GM23338 (cell line): ENCODE measurements at regions not wholly inside any gene's neighbourhood (a gene's known extent, or its start where the extent isn't known, plus 50 kb on each side); places are given as distances from the start of the nearest gene placed in this dataset.

Experiments
- ATAC-seq: fragments of 200-7000 bp; cut with Tn5 transposase; 3 replicates; pipeline ENCODE4 v1.9.1; 2020
- DNase-seq: peaks from one replicate; pipeline ENCODE4 v3.0.0-alpha.2; 2015; ENCODE audit warnings: low spot score
- H2AFZ ChIP-seq: fragments of 200-600 bp; sonication (generic); 2 replicates; pipeline ENCODE4 v1.8.0; 2016; ENCODE audit warnings: antibody characterized with exemption, mild to moderate bottlenecking, moderate library complexity
- H3F3A ChIP-seq: fragments of 200-600 bp; sonication (generic); replicated peaks from 2 replicates; pipeline ENCODE4 v1.8.0; 2017; ENCODE audit warnings: antibody characterized with exemption, mixed run types, low read depth
- H3K27ac ChIP-seq: fragments of 200-600 bp; sonication (generic); 2 replicates; pipeline ENCODE4 v1.6.1; 2016; ENCODE audit warnings: low read depth
- H3K27me3 ChIP-seq: fragments of 200-600 bp; sonication (generic); 2 replicates; pipeline ENCODE4 v1.8.0; 2016; ENCODE audit warnings: mild to moderate bottlenecking, mixed run types, moderate library complexity; ENCODE audit not compliant: insufficient read depth
- H3K36me3 ChIP-seq: fragments of 200-600 bp; sonication (generic); 2 replicates; pipeline ENCODE4 v1.8.0; 2016; ENCODE audit warnings: mild to moderate bottlenecking; ENCODE audit not compliant: insufficient read depth
- H3K4me1 ChIP-seq: fragments of 200-600 bp; sonication (generic); 2 replicates; pipeline ENCODE4 v1.8.0; 2016; ENCODE audit warnings: mild to moderate bottlenecking, moderate library complexity; ENCODE audit not compliant: insufficient read depth
- H3K4me2 ChIP-seq: fragments of 200-600 bp; sonication (generic); 2 replicates; pipeline ENCODE4 v1.7.1; 2017; ENCODE audit warnings: mixed run types
- H3K4me3 ChIP-seq: fragments of 200-600 bp; sonication (generic); 2 replicates; pipeline ENCODE4 v1.6.1; 2016; ENCODE audit warnings: mixed run types
- H3K79me2 ChIP-seq: fragments of 200-600 bp; sonication (generic); replicated peaks from 2 replicates; pipeline ENCODE4 v1.8.0; 2017; ENCODE audit warnings: mild to moderate bottlenecking; ENCODE audit not compliant: insufficient read depth
- H3K9me2 ChIP-seq: fragments of 200-600 bp; sonication (generic); 2 replicates; pipeline ENCODE4 v1.8.0; 2017; ENCODE audit not compliant: insufficient read depth
- H4K20me1 ChIP-seq: fragments of 200-600 bp; sonication (generic); replicated peaks from 2 replicates; pipeline ENCODE4 v1.8.0; 2017; ENCODE audit warnings: mild to moderate bottlenecking; ENCODE audit not compliant: insufficient read depth
- H3K27ac Mint-ChIP-seq: 2 replicates; pipeline ENCODE4 v1.8.0; 2020; ENCODE audit warnings: inconsistent platforms, mild to moderate bottlenecking, moderate library complexity, mixed read lengths
- H3K27me3 Mint-ChIP-seq: 3 replicates; pipeline ENCODE4 v1.8.0; 2022; ENCODE audit warnings: low read depth, mild to moderate bottlenecking, moderate library complexity, mixed read lengths, inconsistent platforms; ENCODE audit not compliant: insufficient read depth, poor library complexity
- H3K36me3 Mint-ChIP-seq: 3 replicates; pipeline ENCODE4 v1.8.0; 2021; ENCODE audit warnings: low read depth, mild to moderate bottlenecking, inconsistent platforms, moderate library complexity, mixed read lengths
- H3K4me1 Mint-ChIP-seq: 3 replicates; pipeline ENCODE4 v1.8.0; 2020; ENCODE audit warnings: mild to moderate bottlenecking, inconsistent platforms, mixed read lengths
- H3K4me3 Mint-ChIP-seq: 3 replicates; pipeline ENCODE4 v1.8.0; 2021; ENCODE audit warnings: moderate library complexity, mild to moderate bottlenecking, inconsistent platforms, mixed read lengths
- H3K9me3 Mint-ChIP-seq: 3 replicates; pipeline ENCODE4 v1.8.0; 2020; ENCODE audit warnings: moderate library complexity, mild to moderate bottlenecking, inconsistent platforms, mixed read lengths
- CREB1 ChIP-seq: fragments of 250-450 bp; sonication (Bioruptor Pico); IDR thresholded peaks from 2 replicates; pipeline ENCODE4 v1.5.0; 2020; ENCODE audit warnings: low read depth, mild to moderate bottlenecking, moderate library complexity
- EZH2 ChIP-seq: fragments of 200-600 bp; sonication (generic); IDR thresholded peaks from one replicate; pipeline ENCODE4 v1.8.0; 2017; ENCODE audit warnings: antibody characterized with exemption, mild to moderate bottlenecking, low read depth; ENCODE audit not compliant: unreplicated experiment
- EZH2phosphoT487 ChIP-seq: fragments of 200-600 bp; sonication (generic); IDR thresholded peaks from one replicate; pipeline ENCODE4 v1.8.1; 2018; ENCODE audit warnings: antibody characterized with exemption; ENCODE audit not compliant: unreplicated experiment
- JUNB ChIP-seq: IDR thresholded peaks from one replicate; pipeline ENCODE4 v1.6.1; 2016; ENCODE audit warnings: antibody characterized with exemption; ENCODE audit not compliant: unreplicated experiment
- NANOG ChIP-seq: IDR thresholded peaks from 2 replicates; pipeline ENCODE4 v1.6.1; 2016; ENCODE audit warnings: antibody characterized with exemption, borderline replicate concordance
- POLR2AphosphoS5 ChIP-seq: IDR thresholded peaks from 2 replicates; pipeline ENCODE4 v1.6.1; 2016; ENCODE audit warnings: antibody characterized with exemption, low read depth
- STAT1 ChIP-seq: IDR thresholded peaks from one replicate; pipeline ENCODE4 v1.6.1; 2016; ENCODE audit warnings: antibody characterized with exemption; ENCODE audit not compliant: unreplicated experiment
- ZNF114 ChIP-seq: fragments of 250-450 bp; sonication (Bioruptor Pico); IDR thresholded peaks from 2 replicates; pipeline ENCODE4 v1.5.0; 2020; ENCODE audit warnings: mild to moderate bottlenecking, moderate library complexity
- ZNF331 ChIP-seq: fragments of 250-450 bp; sonication (Bioruptor Pico); IDR thresholded peaks from 2 replicates; pipeline ENCODE4 v1.5.0; 2020; ENCODE audit warnings: low read depth, mild to moderate bottlenecking, moderate library complexity
- TF ChIP-seq, protein P1 (sequence below): fragments of 250-450 bp; sonication (Bioruptor Pico); IDR thresholded peaks from 2 replicates; pipeline ENCODE4 v1.5.0; 2020; ENCODE audit warnings: mild to moderate bottlenecking, moderate library complexity
- TF ChIP-seq, protein P2 (sequence below): IDR thresholded peaks from 2 replicates; pipeline ENCODE4 v1.6.1; 2016; ENCODE audit warnings: antibody characterized with exemption
- TF ChIP-seq, protein P3 (sequence below), 2 experiments: fragments of 200-600 bp in 1 of 2; sonication (generic) in 1 of 2; conservative IDR thresholded peaks; 2 replicates each; pipeline versions ENCODE4 v1.5.1 to v1.6.1; 2016 to 2017; ENCODE audit warnings: antibody characterized with exemption in 2 of 2, low read depth in 2 of 2, mild to moderate bottlenecking in 2 of 2, moderate library complexity in 1 of 2
- TF ChIP-seq, protein P4 (sequence below): IDR thresholded peaks from one replicate; pipeline ENCODE4 v1.6.1; 2018; ENCODE audit warnings: antibody characterized with exemption; ENCODE audit not compliant: unreplicated experiment

DNA sequence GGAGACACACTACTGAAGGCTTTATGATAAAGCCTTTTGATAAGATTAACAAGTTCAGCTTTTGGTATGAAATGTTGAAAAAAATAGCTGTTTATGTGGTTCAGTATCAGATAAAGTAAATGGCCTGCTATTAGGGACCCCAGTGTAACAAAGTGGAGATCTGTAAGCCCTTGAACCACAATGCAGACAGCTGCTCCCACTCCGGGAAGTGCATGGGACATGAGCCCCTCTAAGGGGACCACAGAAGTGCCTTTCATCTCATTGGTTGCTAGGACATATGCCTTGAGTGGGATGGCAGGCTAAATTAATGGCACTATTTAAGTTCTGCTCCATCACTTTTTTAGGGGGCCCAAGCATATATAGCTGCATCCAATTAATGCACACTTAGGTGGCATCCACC lies 167.6 kb upstream of the SOX11 start:
- ATAC-seq = no peak
- Mint-ChIP-seq H3K27ac (no peak overlapping the region), H3K4me1 (no peaks in the 10 kb centered on the region)

More for the DNA sequence above, 167.6 kb upstream of the SOX11 start:
- Histone ChIP-seq H3K27me3 (no peaks in the 10 kb centered on the region), H3F3A (no peaks in the 10 kb centered on the region), H3K4me3 (no peak overlapping the region), H4K20me1 (no peaks in the 10 kb centered on the region), H3K4me2 (no peak overlapping the region), H3K79me2 (no peaks in the 10 kb centered on the region), H2AFZ (no peak overlapping the region), H3K36me3 (no peaks in the 10 kb centered on the region), H3K9me2 (no peaks in the 10 kb centered on the region), H3K27ac (no peak overlapping the region), H3K4me1 (no peaks in the 10 kb centered on the region)
- TF ChIP-seq STAT1 = no peak
- TF ChIP-seq, protein P1, sequence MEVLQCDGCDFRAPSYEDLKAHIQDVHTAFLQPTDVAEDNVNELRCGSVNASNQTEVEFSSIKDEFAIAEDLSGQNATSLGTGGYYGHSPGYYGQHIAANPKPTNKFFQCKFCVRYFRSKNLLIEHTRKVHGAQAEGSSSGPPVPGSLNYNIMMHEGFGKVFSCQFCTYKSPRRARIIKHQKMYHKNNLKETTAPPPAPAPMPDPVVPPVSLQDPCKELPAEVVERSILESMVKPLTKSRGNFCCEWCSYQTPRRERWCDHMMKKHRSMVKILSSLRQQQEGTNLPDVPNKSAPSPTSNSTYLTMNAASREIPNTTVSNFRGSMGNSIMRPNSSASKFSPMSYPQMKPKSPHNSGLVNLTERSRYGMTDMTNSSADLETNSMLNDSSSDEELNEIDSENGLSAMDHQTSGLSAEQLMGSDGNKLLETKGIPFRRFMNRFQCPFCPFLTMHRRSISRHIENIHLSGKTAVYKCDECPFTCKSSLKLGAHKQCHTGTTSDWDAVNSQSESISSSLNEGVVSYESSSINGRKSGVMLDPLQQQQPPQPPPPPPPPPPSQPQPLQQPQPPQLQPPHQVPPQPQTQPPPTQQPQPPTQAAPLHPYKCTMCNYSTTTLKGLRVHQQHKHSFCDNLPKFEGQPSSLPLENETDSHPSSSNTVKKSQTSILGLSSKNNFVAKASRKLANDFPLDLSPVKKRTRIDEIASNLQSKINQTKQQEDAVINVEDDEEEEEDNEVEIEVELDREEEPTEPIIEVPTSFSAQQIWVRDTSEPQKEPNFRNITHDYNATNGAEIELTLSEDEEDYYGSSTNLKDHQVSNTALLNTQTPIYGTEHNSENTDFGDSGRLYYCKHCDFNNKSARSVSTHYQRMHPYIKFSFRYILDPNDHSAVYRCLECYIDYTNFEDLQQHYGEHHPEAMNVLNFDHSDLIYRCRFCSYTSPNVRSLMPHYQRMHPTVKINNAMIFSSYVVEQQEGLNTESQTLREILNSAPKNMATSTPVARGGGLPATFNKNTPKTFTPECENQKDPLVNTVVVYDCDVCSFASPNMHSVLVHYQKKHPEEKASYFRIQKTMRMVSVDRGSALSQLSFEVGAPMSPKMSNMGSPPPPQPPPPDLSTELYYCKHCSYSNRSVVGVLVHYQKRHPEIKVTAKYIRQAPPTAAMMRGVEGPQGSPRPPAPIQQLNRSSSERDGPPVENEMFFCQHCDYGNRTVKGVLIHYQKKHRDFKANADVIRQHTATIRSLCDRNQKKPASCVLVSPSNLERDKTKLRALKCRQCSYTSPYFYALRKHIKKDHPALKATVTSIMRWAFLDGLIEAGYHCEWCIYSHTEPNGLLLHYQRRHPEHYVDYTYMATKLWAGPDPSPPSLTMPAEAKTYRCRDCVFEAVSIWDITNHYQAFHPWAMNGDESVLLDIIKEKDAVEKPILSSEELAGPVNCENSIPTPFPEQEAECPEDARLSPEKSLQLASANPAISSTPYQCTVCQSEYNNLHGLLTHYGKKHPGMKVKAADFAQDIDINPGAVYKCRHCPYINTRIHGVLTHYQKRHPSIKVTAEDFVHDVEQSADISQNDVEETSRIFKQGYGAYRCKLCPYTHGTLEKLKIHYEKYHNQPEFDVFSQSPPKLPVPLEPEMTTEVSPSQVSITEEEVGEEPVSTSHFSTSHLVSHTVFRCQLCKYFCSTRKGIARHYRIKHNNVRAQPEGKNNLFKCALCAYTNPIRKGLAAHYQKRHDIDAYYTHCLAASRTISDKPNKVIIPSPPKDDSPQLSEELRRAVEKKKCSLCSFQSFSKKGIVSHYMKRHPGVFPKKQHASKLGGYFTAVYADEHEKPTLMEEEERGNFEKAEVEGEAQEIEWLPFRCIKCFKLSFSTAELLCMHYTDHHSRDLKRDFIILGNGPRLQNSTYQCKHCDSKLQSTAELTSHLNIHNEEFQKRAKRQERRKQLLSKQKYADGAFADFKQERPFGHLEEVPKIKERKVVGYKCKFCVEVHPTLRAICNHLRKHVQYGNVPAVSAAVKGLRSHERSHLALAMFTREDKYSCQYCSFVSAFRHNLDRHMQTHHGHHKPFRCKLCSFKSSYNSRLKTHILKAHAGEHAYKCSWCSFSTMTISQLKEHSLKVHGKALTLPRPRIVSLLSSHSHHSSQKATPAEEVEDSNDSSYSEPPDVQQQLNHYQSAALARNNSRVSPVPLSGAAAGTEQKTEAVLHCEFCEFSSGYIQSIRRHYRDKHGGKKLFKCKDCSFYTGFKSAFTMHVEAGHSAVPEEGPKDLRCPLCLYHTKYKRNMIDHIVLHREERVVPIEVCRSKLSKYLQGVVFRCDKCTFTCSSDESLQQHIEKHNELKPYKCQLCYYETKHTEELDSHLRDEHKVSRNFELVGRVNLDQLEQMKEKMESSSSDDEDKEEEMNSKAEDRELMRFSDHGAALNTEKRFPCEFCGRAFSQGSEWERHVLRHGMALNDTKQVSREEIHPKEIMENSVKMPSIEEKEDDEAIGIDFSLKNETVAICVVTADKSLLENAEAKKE = no peak
- TF ChIP-seq POLR2AphosphoS5 = no peak
- TF ChIP-seq EZH2phosphoT487 = no peak
- no peak for TF ChIP-seq JUNB
- TF ChIP-seq, protein P2, sequence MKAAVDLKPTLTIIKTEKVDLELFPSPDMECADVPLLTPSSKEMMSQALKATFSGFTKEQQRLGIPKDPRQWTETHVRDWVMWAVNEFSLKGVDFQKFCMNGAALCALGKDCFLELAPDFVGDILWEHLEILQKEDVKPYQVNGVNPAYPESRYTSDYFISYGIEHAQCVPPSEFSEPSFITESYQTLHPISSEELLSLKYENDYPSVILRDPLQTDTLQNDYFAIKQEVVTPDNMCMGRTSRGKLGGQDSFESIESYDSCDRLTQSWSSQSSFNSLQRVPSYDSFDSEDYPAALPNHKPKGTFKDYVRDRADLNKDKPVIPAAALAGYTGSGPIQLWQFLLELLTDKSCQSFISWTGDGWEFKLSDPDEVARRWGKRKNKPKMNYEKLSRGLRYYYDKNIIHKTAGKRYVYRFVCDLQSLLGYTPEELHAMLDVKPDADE = no peak
- TF ChIP-seq, protein P3, sequence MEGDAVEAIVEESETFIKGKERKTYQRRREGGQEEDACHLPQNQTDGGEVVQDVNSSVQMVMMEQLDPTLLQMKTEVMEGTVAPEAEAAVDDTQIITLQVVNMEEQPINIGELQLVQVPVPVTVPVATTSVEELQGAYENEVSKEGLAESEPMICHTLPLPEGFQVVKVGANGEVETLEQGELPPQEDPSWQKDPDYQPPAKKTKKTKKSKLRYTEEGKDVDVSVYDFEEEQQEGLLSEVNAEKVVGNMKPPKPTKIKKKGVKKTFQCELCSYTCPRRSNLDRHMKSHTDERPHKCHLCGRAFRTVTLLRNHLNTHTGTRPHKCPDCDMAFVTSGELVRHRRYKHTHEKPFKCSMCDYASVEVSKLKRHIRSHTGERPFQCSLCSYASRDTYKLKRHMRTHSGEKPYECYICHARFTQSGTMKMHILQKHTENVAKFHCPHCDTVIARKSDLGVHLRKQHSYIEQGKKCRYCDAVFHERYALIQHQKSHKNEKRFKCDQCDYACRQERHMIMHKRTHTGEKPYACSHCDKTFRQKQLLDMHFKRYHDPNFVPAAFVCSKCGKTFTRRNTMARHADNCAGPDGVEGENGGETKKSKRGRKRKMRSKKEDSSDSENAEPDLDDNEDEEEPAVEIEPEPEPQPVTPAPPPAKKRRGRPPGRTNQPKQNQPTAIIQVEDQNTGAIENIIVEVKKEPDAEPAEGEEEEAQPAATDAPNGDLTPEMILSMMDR (conservative IDR thresholded peaks at IDR 0.05; ENCODE audit: low read depth in 2 of 2) = no peak
- TF ChIP-seq ZNF114 (CRISPR knock-in tag) = no peak
- no peak for TF ChIP-seq CREB1 (CRISPR knock-in tag)
- TF ChIP-seq NANOG = no peak
- TF ChIP-seq ZNF331 = no peak
- TF ChIP-seq, protein P4, sequence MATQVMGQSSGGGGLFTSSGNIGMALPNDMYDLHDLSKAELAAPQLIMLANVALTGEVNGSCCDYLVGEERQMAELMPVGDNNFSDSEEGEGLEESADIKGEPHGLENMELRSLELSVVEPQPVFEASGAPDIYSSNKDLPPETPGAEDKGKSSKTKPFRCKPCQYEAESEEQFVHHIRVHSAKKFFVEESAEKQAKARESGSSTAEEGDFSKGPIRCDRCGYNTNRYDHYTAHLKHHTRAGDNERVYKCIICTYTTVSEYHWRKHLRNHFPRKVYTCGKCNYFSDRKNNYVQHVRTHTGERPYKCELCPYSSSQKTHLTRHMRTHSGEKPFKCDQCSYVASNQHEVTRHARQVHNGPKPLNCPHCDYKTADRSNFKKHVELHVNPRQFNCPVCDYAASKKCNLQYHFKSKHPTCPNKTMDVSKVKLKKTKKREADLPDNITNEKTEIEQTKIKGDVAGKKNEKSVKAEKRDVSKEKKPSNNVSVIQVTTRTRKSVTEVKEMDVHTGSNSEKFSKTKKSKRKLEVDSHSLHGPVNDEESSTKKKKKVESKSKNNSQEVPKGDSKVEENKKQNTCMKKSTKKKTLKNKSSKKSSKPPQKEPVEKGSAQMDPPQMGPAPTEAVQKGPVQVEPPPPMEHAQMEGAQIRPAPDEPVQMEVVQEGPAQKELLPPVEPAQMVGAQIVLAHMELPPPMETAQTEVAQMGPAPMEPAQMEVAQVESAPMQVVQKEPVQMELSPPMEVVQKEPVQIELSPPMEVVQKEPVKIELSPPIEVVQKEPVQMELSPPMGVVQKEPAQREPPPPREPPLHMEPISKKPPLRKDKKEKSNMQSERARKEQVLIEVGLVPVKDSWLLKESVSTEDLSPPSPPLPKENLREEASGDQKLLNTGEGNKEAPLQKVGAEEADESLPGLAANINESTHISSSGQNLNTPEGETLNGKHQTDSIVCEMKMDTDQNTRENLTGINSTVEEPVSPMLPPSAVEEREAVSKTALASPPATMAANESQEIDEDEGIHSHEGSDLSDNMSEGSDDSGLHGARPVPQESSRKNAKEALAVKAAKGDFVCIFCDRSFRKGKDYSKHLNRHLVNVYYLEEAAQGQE = no peak
- no peak for TF ChIP-seq EZH2
- Mint-ChIP-seq H3K27me3 (peaks cover 3% of the 10 kb centered on the region), H3K9me3 (peaks cover 53% of the 10 kb centered on the region), H3K36me3 (peaks cover 3% of the 10 kb centered on the region; the same call in 2 of the 3 replicates), H3K4me3 (no peak overlapping the region)
- DNase-seq = no peak
